ENCODE measurements at regions not wholly inside any gene's neighbourhood (a gene's known extent, or its start where the extent isn't known, plus 50 kb on each side); places are given as distances from the start of the nearest gene placed in this dataset.
"Not testable (repeated sequence)": the region's sequence is repeated elsewhere in the genome, so short reads cannot be mapped to it uniquely, and the experiment has no call there.

GRCh38 chr2:57181315-57182038 is 865.1 kb upstream of the VRK2 start:
- no peak for DNase-seq

GRCh38 chr2:57182916-57183315 is 863.7 kb upstream of the VRK2 start:
- DNase-seq, result no peak

GRCh38 chr2:57185568-57185967 is 861.0 kb upstream of the VRK2 start:
- no peak for DNase-seq

GRCh38 chr2:57190007-57190406 is 856.6 kb upstream of the VRK2 start:
- no peak for DNase-seq

GRCh38 chr2:57199663-57200062 is 846.9 kb upstream of the VRK2 start:
- DNase-seq, result no peak

GRCh38 chr2:57204364-57204763 is 842.2 kb upstream of the VRK2 start:
- no peak for DNase-seq

GRCh38 chr2:57205241-57205640 is 841.4 kb upstream of the VRK2 start:
- no peak for DNase-seq

GRCh38 chr2:57207191-57207590 is 839.4 kb upstream of the VRK2 start:
- no peak for DNase-seq

- DNase-seq, result no peak
These were observed 836.8 kb upstream of the VRK2 start for GRCh38 chr2:57209799-57210198.

- no peak for DNase-seq
These were observed 835.8 kb upstream of the VRK2 start for GRCh38 chr2:57210855-57211254.

- no peak for DNase-seq
These were observed 829.6 kb upstream of the VRK2 start for GRCh38 chr2:57217013-57217412.

GRCh38 chr2:57218206-57218605 is 828.4 kb upstream of the VRK2 start:
- DNase-seq, result no peak

GRCh38 chr2:57229706-57230105 is 816.9 kb upstream of the VRK2 start:
- DNase-seq, result not testable (repeated sequence)

GRCh38 chr2:57232341-57232740 is 814.3 kb upstream of the VRK2 start:
- not testable (repeated sequence) for DNase-seq

- not testable (repeated sequence) for DNase-seq
These were observed 795.1 kb upstream of the VRK2 start for GRCh38 chr2:57251495-57251894.

- not testable (repeated sequence) for DNase-seq
These were observed 770.2 kb upstream of the VRK2 start for GRCh38 chr2:57276408-57276807.

- no peak for DNase-seq
These were observed 768.2 kb upstream of the VRK2 start for GRCh38 chr2:57278451-57278850.

GRCh38 chr2:57291209-57291608 is 755.4 kb upstream of the VRK2 start:
- DNase-seq, result no peak

GRCh38 chr2:57296795-57297517 is 749.6 kb upstream of the VRK2 start:
- no peak for DNase-seq

GRCh38 chr2:57313678-57314077 is 732.9 kb upstream of the VRK2 start:
- DNase-seq, result no peak

GRCh38 chr2:57314682-57315081 is 731.9 kb upstream of the VRK2 start:
- no peak for DNase-seq

- no peak for DNase-seq
These were observed 716.2 kb upstream of the VRK2 start for GRCh38 chr2:57330447-57330846.

- no peak for DNase-seq
These were observed 713.4 kb upstream of the VRK2 start for GRCh38 chr2:57333221-57333620.

GRCh38 chr2:57343391-57344006 is 703.1 kb upstream of the VRK2 start:
- peak; percentile 3 for DNase-seq
